Cardiac fibroblast (primary cell): ENCODE measurements at regions not wholly inside any gene's neighbourhood (a gene's known extent, or its start where the extent isn't known, plus 50 kb on each side); places are given as distances from the start of the nearest gene placed in this dataset.
"Not testable (repeated sequence)": the region's sequence is repeated elsewhere in the genome, so short reads cannot be mapped to it uniquely, and the experiment has no call there.

ENCODE experiments used
- DNase-seq, 2 donors: peaks; one replicate each; pipeline versions ENCODE4 v3.0.0 to v3.0.0-alpha.2; 2010; ENCODE audit warnings: low read depth in 2 of 2
- H3K4me3 ChIP-seq, 2 donors: replicated peaks in 1 of 2; 1 replicate in 1 of 2; 2 replicates in 1 of 2; pipeline ENCODE4 v1.5.1; 2011; ENCODE audit warnings: low read depth in 2 of 2, low read length in 2 of 2, mild to moderate bottlenecking in 2 of 2, moderate library complexity in 1 of 2
- TF ChIP-seq, protein P1 (sequence below): IDR thresholded peaks from one replicate; pipeline ENCODE4 v1.5.1; 2011; ENCODE audit warnings: low read depth, mild to moderate bottlenecking, low read length, inconsistent platforms

- DNase-seq, result no peak
- no peak overlapping the region for H3K4me3 ChIP-seq
- TF ChIP-seq, protein P1, sequence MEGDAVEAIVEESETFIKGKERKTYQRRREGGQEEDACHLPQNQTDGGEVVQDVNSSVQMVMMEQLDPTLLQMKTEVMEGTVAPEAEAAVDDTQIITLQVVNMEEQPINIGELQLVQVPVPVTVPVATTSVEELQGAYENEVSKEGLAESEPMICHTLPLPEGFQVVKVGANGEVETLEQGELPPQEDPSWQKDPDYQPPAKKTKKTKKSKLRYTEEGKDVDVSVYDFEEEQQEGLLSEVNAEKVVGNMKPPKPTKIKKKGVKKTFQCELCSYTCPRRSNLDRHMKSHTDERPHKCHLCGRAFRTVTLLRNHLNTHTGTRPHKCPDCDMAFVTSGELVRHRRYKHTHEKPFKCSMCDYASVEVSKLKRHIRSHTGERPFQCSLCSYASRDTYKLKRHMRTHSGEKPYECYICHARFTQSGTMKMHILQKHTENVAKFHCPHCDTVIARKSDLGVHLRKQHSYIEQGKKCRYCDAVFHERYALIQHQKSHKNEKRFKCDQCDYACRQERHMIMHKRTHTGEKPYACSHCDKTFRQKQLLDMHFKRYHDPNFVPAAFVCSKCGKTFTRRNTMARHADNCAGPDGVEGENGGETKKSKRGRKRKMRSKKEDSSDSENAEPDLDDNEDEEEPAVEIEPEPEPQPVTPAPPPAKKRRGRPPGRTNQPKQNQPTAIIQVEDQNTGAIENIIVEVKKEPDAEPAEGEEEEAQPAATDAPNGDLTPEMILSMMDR, result no peak
Measured at GRCh38 chr9:25830381-25830780, 152.1 kb upstream of the TUSC1 start.

DNA sequence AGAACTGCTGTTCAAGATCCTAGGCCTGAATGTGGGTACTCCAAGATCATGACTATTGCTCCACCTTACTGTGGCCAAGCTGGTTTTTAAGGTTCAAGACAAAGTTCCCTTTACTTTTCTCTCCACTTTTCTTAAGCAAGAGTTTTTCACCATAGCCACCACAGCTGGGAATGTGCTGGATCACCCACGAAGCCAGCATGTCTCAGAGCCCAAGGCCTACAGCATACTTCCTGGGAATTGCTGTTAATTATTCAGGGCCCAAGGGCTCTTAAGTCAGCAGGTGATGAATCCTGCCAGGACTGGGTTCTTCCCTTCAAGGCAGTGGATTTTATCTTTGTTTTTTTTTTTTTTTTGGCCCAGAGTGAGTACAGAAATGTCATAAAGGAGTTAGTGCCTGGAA is 149.4 kb upstream of the TUSC1 start:
- TF ChIP-seq, protein P1, result no peak
- no peak for DNase-seq
- no peak overlapping the region for H3K4me3 ChIP-seq

GRCh38 chr9:25816439-25816838 is 138.2 kb upstream of the TUSC1 start:
- TF ChIP-seq, protein P1, result no peak
- H3K4me3 ChIP-seq, result no peak overlapping the region
- no peak for DNase-seq

DNA sequence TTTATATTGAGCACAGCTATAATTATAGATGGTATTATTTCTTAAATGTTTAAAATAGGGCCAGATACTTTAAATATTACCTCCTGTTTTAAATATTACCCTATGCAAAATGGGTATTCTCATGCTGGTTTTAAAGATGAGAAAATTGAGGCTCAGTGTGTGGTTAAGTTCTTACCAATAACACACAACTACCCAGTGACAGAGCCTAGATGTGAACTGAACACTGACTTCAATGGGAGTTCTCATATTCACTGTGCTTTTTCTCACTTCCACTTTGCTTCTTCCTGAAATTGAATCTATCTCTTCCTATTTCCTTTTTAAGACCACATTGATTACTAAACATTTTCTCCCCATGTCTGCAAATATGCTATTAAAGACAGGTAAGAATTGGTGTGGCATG is 135.8 kb upstream of the TUSC1 start:
- TF ChIP-seq, protein P1, result no peak
- no peak overlapping the region for H3K4me3 ChIP-seq
- no peak for DNase-seq

GRCh38 chr9:25813478-25813877 is 135.2 kb upstream of the TUSC1 start:
- TF ChIP-seq, protein P1, result no peak
- DNase-seq, result no peak

DNA sequence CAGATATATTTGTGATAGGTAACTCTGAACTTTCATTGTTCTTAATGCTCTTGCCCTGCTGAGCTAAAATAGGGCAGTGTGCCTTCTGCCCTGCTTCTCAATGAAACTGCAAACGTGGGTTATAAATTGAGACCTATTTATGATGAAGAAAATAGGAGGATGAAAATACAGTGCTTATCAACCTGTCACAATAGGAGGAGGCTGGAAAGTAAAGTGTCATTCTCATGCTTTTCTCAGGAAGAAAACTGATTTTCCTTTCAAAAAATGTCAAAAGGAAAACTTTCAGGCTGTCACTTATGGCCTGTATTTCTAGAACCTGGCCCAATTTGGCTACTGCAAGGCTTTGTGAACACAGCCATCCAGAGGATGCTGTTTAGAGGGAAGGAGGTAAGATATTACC is 130.3 kb upstream of the TUSC1 start:
- no peak overlapping the region for H3K4me3 ChIP-seq
- TF ChIP-seq, protein P1, result no peak

More at GRCh38 chr9:25813478-25813877, 135.2 kb upstream of the TUSC1 start:
- no peak overlapping the region for H3K4me3 ChIP-seq

DNA sequence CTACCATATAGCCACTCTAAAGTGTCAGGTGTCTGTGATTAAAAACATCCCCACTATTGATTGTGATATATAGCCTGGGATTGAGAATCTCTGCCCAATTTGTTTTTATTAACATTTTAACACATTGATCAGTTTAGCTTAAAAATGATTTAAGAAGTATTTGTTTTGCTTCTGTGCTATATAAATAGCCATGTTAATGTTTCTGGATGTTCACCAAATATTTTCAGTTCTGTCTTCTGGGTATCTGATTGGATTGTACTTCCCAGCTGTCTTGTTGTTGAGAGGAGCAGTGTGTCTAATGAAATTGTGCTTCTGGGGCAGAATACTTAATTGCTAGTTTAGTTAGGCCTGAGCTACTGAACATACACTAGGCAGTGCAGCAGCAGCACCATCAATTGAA is 126.6 kb upstream of the TUSC1 start:
- no peak overlapping the region for H3K4me3 ChIP-seq
- TF ChIP-seq, protein P1, result no peak
- no peak for DNase-seq

More for the DNA sequence above, 130.3 kb upstream of the TUSC1 start:
- no peak for DNase-seq

DNA sequence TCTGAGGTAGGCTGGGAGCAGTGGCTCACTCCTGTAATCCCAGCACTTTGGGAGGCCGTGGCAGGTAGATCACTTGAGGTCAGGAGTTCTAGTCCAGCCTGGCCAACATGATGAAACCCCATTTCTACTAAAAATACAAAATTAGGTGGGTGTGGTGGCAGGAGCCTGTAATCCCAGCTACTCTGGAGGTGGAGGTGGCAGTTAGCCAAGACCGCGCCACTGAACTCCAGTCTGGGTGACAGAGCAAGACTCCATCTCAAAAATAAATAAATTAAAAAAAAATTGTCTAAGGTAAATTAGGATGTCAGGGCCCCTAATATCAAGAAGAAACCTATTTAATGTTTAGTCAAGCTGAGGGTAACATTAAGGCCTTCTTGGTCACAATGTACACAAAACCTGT is 123.7 kb upstream of the TUSC1 start:
- not testable (repeated sequence) for DNase-seq, H3K4me3 ChIP-seq
